ENCODE measurements at regions not wholly inside any gene's neighbourhood (a gene's known extent, or its start where the extent isn't known, plus 50 kb on each side); places are given as distances from the start of the nearest gene placed in this dataset.
"Not testable (repeated sequence)": the region's sequence is repeated elsewhere in the genome, so short reads cannot be mapped to it uniquely, and the experiment has no call there.

DNA sequence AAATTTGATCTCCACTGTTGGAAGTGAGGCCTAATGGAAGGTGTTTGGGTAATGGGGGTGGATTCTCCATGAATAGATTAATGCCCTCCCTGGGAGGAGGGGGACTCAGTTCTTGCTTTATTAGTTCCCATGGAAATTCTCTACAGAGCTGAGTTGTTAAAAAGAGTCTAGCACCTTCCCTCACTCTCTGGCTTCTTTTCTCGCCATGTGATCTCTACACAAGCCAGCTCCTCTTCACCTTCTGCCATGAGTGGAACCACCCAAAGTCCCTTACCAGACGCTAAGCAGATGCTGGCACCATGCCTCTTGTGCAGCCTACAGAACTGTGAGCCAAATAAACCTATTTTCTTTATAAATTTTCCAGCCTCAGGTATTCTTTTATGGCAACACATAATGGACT is 465.8 kb upstream of the ANO5 start:
- no peak overlapping the region for H3K23ac ChIP-seq (ENCODE audit: low read length)
- H3K27ac ChIP-seq (ENCODE audit: low read depth, low read length), result no peak overlapping the region
- H3K79me2 ChIP-seq (ENCODE audit: control insufficient read depth, insufficient read depth, low read length), result no peaks in the 10 kb centered on the region
- no peak overlapping the region for H3K4me2 ChIP-seq (ENCODE audit: low read length)
- no peaks in the 10 kb centered on the region for H3K36me3 ChIP-seq (ENCODE audit: control insufficient read depth, insufficient read depth, low read length)
- no peak overlapping the region for H4K8ac ChIP-seq (ENCODE audit: low read depth, low read length)
- no peak overlapping the region for H2BK15ac ChIP-seq (replicated peaks; ENCODE audit: low read depth)
- no peak overlapping the region for H2BK120ac ChIP-seq (ENCODE audit: low read depth, low read length)
- no CpG with 5 or more reads among the region's 2 CpGs for WGBS (ENCODE audit: extremely low coverage, insufficient coverage, low lambda C conversion rate)
- no peak overlapping the region for H3K18ac ChIP-seq (ENCODE audit: low read length)
- no peaks in the 10 kb centered on the region for H3K27me3 ChIP-seq (ENCODE audit: insufficient read depth, low read length, poor library complexity)
- DNase-seq, result peak; percentile 71
- H3K4me3 ChIP-seq (ENCODE audit: low read length), result no peak overlapping the region
- no peak overlapping the region for H3K56ac ChIP-seq (ENCODE audit: low read length)
- H2BK5ac ChIP-seq (ENCODE audit: low read length), result no peak overlapping the region
- no peak overlapping the region for H2AK5ac ChIP-seq (ENCODE audit: low read length)
- no peak overlapping the region for H4K5ac ChIP-seq (ENCODE audit: low read length)
- no peaks in the 10 kb centered on the region for H3K79me1 ChIP-seq (ENCODE audit: low read length)
- no peaks in the 10 kb centered on the region for H3K4me1 ChIP-seq (ENCODE audit: control insufficient read depth, low read depth, low read length)
- no peak overlapping the region for H3K9ac ChIP-seq (ENCODE audit: low read length)
- H3K4ac ChIP-seq (ENCODE audit: low read depth, low read length), result no peak overlapping the region

DNA sequence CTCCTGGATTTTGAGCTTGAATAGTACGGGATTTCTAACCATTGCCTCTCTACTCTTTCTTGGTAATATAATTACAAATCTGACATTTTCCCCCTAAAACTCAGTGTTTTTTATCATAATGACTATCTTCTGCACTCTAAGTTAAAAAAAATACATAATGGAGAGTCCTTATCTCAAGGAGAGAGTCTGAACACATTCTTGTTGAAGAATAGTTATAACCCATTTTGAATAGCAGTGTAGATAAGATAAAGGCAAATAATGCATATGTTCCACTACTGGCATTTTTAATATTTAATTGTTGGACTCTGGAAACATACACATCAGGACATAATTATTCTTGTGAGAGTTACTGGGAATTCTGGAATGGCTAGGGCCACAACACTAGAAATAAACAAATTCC is 456.5 kb upstream of the ANO5 start:
- no peak overlapping the region for H3K4me3 ChIP-seq (ENCODE audit: low read length)
- no CpG with 5 or more reads among the region's 1 CpG for WGBS (ENCODE audit: extremely low coverage, insufficient coverage, low lambda C conversion rate)

DNA sequence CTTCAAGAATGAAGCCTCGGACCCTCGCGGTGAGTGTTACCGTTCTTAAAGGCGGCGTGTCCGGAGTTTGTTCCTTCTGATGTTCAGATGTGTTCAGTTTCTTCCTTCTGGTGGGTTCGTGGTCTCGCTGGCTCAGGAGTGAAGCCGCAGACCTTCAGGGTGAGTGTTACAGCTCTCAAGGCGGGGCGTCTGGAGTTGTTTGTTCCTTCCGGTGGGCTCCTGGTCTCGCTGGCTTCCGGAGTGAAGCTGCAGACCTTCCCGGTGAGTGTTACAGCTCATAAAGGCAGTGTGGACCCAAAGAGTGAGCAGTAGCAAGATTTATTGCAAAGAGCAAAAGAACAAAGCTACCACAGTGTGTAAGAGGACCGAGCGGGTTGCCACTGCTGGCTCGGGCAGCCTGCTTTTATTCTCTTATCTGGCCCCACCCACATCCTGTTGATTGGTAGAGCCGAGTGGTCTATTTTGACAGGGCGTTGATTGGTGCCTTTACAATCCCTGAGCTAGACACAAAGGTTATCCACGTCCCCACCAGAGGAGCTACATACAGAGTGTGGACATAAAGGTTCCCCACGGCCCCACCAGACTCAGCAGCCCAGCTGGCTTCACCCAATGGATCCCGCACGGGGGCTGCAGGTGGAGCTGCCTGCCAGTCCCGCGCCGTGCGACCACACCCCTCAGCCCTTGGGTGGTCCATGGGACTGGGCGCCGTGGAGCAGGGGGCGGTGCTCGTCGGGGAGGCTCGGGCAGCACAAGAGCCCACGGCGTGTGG is 440.2 kb upstream of the ANO5 start:
- not testable (repeated sequence) for H3K23ac ChIP-seq (ENCODE audit: low read length); H3K79me1 ChIP-seq (ENCODE audit: low read length); H2BK120ac ChIP-seq (ENCODE audit: low read depth, low read length); H2BK5ac ChIP-seq (ENCODE audit: low read length); H3K9ac ChIP-seq (ENCODE audit: low read length); H4K8ac ChIP-seq (ENCODE audit: low read depth, low read length); H3K18ac ChIP-seq (ENCODE audit: low read length); H3K27ac ChIP-seq (ENCODE audit: low read depth, low read length); H3K79me2 ChIP-seq (ENCODE audit: control insufficient read depth, insufficient read depth, low read length); H3K27me3 ChIP-seq (ENCODE audit: insufficient read depth, low read length, poor library complexity); H3K56ac ChIP-seq (ENCODE audit: low read length); H3K4me1 ChIP-seq (ENCODE audit: control insufficient read depth, low read depth, low read length); H3K36me3 ChIP-seq (ENCODE audit: control insufficient read depth, insufficient read depth, low read length); H2AK5ac ChIP-seq (ENCODE audit: low read length); H3K4me2 ChIP-seq (ENCODE audit: low read length); H4K5ac ChIP-seq (ENCODE audit: low read length); H3K4ac ChIP-seq (ENCODE audit: low read depth, low read length); H2BK15ac ChIP-seq (replicated peaks; ENCODE audit: low read depth); H3K4me3 ChIP-seq (ENCODE audit: low read length); DNase-seq
- WGBS (ENCODE audit: extremely low coverage, insufficient coverage, low lambda C conversion rate), result no CpG with 5 or more reads among the region's 37 CpGs

More for the DNA sequence above, 456.5 kb upstream of the ANO5 start:
- H2AK5ac ChIP-seq (ENCODE audit: low read length), result no peak overlapping the region
- no peak overlapping the region for H3K23ac ChIP-seq (ENCODE audit: low read length)
- no peak overlapping the region for H3K27ac ChIP-seq (ENCODE audit: low read depth, low read length)
- no peak overlapping the region for H3K4ac ChIP-seq (ENCODE audit: low read depth, low read length)
- no peaks in the 10 kb centered on the region for H3K79me2 ChIP-seq (ENCODE audit: control insufficient read depth, insufficient read depth, low read length)
- H2BK15ac ChIP-seq (replicated peaks; ENCODE audit: low read depth), result no peak overlapping the region
- no peak overlapping the region for H3K4me2 ChIP-seq (ENCODE audit: low read length)
- H4K8ac ChIP-seq (ENCODE audit: low read depth, low read length), result no peak overlapping the region
- H3K9ac ChIP-seq (ENCODE audit: low read length), result no peak overlapping the region
- H2BK5ac ChIP-seq (ENCODE audit: low read length), result no peak overlapping the region
- H2BK120ac ChIP-seq (ENCODE audit: low read depth, low read length), result no peak overlapping the region
- H3K4me1 ChIP-seq (ENCODE audit: control insufficient read depth, low read depth, low read length), result no peaks in the 10 kb centered on the region
- no peaks in the 10 kb centered on the region for H3K27me3 ChIP-seq (ENCODE audit: insufficient read depth, low read length, poor library complexity)
- H3K18ac ChIP-seq (ENCODE audit: low read length), result no peak overlapping the region
- H4K5ac ChIP-seq (ENCODE audit: low read length), result no peak overlapping the region
- no peaks in the 10 kb centered on the region for H3K79me1 ChIP-seq (ENCODE audit: low read length)
- DNase-seq, result no peak
- no peaks in the 10 kb centered on the region for H3K36me3 ChIP-seq (ENCODE audit: control insufficient read depth, insufficient read depth, low read length)
- H3K56ac ChIP-seq (ENCODE audit: low read length), result no peak overlapping the region

DNA sequence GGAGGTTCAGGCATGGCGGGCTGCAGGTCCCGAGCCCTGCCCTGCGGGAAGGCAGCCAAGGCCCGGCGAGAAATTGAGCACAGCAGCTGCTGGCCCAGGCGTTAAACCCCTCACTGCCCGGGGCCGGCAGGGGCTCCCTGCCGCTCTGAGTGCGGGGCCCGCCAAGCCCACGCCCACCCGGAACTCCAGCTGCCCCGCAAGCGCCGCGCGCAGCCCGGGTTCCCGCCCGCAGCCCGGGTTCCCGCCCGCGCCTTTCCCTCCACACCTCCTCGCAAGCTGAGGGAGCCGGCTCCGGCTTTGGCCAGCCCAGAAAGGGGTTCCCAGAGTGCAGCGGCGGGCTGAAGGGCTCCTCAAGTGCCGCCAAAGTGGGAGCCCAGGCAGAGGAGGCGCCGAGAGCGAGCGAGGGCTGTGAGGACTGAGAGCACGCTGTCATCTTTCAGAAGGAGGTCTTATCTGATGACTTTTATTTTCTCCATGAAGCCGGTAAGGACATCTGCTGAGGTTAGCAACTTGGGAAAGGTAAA is 439.6 kb upstream of the ANO5 start:
- not testable (repeated sequence) for H2BK120ac ChIP-seq (ENCODE audit: low read depth, low read length); H3K4me1 ChIP-seq (ENCODE audit: control insufficient read depth, low read depth, low read length); H3K23ac ChIP-seq (ENCODE audit: low read length); DNase-seq; H3K36me3 ChIP-seq (ENCODE audit: control insufficient read depth, insufficient read depth, low read length); H3K79me1 ChIP-seq (ENCODE audit: low read length); H3K4ac ChIP-seq (ENCODE audit: low read depth, low read length); H2AK5ac ChIP-seq (ENCODE audit: low read length); H3K18ac ChIP-seq (ENCODE audit: low read length); H3K79me2 ChIP-seq (ENCODE audit: control insufficient read depth, insufficient read depth, low read length); H4K5ac ChIP-seq (ENCODE audit: low read length); H3K27ac ChIP-seq (ENCODE audit: low read depth, low read length); H2BK15ac ChIP-seq (replicated peaks; ENCODE audit: low read depth); H2BK5ac ChIP-seq (ENCODE audit: low read length); H3K4me2 ChIP-seq (ENCODE audit: low read length); H3K27me3 ChIP-seq (ENCODE audit: insufficient read depth, low read length, poor library complexity); H3K4me3 ChIP-seq (ENCODE audit: low read length); H3K9ac ChIP-seq (ENCODE audit: low read length); H3K56ac ChIP-seq (ENCODE audit: low read length); H4K8ac ChIP-seq (ENCODE audit: low read depth, low read length)
- WGBS (ENCODE audit: extremely low coverage, insufficient coverage, low lambda C conversion rate), result no CpG with 5 or more reads among the region's 37 CpGs

DNA sequence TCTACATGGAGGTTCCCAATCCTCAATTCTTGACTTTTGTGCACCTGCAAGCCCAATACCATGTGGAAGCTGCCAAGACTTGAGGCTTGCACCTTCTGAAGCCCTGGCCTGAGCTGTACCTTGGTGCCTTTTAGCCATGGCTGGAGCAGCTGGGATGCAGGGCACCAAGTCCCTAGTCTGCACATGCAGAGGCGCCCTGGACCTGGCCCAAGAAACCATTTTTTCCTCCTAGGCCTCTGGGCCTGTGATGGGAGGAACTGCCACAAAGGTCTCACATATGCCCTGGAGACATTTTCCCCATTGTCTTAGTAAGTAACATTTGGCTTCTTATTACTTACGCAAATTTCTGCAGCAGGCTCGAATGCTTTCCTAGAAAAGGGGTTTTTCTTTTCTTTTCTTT is 431.9 kb upstream of the ANO5 start:
- no peak overlapping the region for H2AK5ac ChIP-seq (ENCODE audit: low read length)
- H3K4me3 ChIP-seq (ENCODE audit: low read length), result no peak overlapping the region
- DNase-seq, result no peak
- no peak overlapping the region for H3K4ac ChIP-seq (ENCODE audit: low read depth, low read length)
- H2BK5ac ChIP-seq (ENCODE audit: low read length), result no peak overlapping the region
- no peak overlapping the region for H4K5ac ChIP-seq (ENCODE audit: low read length)
- no peaks in the 10 kb centered on the region for H3K4me1 ChIP-seq (ENCODE audit: control insufficient read depth, low read depth, low read length)
- no peak overlapping the region for H3K23ac ChIP-seq (ENCODE audit: low read length)
- H3K27ac ChIP-seq (ENCODE audit: low read depth, low read length), result no peak overlapping the region
- H3K36me3 ChIP-seq (ENCODE audit: control insufficient read depth, insufficient read depth, low read length), result no peaks in the 10 kb centered on the region
- no peak overlapping the region for H3K56ac ChIP-seq (ENCODE audit: low read length)
- no peaks in the 10 kb centered on the region for H3K27me3 ChIP-seq (ENCODE audit: insufficient read depth, low read length, poor library complexity)
- H2BK15ac ChIP-seq (replicated peaks; ENCODE audit: low read depth), result no peak overlapping the region
- H4K8ac ChIP-seq (ENCODE audit: low read depth, low read length), result no peak overlapping the region
- H2BK120ac ChIP-seq (ENCODE audit: low read depth, low read length), result no peak overlapping the region
- H3K79me2 ChIP-seq (ENCODE audit: control insufficient read depth, insufficient read depth, low read length), result no peaks in the 10 kb centered on the region
- H3K18ac ChIP-seq (ENCODE audit: low read length), result no peak overlapping the region
- H3K4me2 ChIP-seq (ENCODE audit: low read length), result no peak overlapping the region
- WGBS (ENCODE audit: extremely low coverage, insufficient coverage, low lambda C conversion rate), result no CpG with 5 or more reads among the region's 3 CpGs
- no peak overlapping the region for H3K9ac ChIP-seq (ENCODE audit: low read length)
- no peaks in the 10 kb centered on the region for H3K79me1 ChIP-seq (ENCODE audit: low read length)

DNA sequence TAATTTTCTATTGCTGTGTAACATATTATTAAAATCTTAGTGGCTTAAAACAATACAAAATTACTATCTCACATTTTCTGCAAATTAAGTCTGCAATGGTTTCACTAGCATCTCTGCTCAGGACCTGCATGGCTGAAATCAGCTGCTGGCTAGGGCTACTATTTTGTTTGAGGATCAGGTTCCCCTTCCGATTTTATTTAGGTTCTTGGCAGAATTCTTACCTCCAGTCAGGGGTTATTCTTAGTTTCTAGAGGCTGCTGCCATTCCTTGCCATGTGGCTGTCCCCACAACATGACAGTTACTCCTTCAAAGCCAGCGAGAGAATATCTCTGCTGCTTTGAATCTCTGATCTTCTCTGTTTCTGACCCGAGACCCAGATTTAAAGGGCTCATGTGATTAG is 424.5 kb upstream of the ANO5 start:
- no peak for DNase-seq
- no CpG with 5 or more reads among the region's 3 CpGs for WGBS (ENCODE audit: extremely low coverage, insufficient coverage, low lambda C conversion rate)
- no peak overlapping the region for H4K5ac ChIP-seq (ENCODE audit: low read length)
- no peak overlapping the region for H2BK15ac ChIP-seq (replicated peaks; ENCODE audit: low read depth)
- H3K4me1 ChIP-seq (ENCODE audit: control insufficient read depth, low read depth, low read length), result no peaks in the 10 kb centered on the region
- no peak overlapping the region for H2BK120ac ChIP-seq (ENCODE audit: low read depth, low read length)
- no peak overlapping the region for H3K18ac ChIP-seq (ENCODE audit: low read length)
- no peaks in the 10 kb centered on the region for H3K79me2 ChIP-seq (ENCODE audit: control insufficient read depth, insufficient read depth, low read length)
- no peaks in the 10 kb centered on the region for H3K27me3 ChIP-seq (ENCODE audit: insufficient read depth, low read length, poor library complexity)
- no peak overlapping the region for H4K8ac ChIP-seq (ENCODE audit: low read depth, low read length)
- H3K4me3 ChIP-seq (ENCODE audit: low read length), result no peak overlapping the region
- H2BK5ac ChIP-seq (ENCODE audit: low read length), result no peak overlapping the region
- no peaks in the 10 kb centered on the region for H3K36me3 ChIP-seq (ENCODE audit: control insufficient read depth, insufficient read depth, low read length)
- H3K9ac ChIP-seq (ENCODE audit: low read length), result no peak overlapping the region
- no peak overlapping the region for H3K4ac ChIP-seq (ENCODE audit: low read depth, low read length)
- no peak overlapping the region for H3K27ac ChIP-seq (ENCODE audit: low read depth, low read length)
- no peak overlapping the region for H3K23ac ChIP-seq (ENCODE audit: low read length)
- no peak overlapping the region for H3K4me2 ChIP-seq (ENCODE audit: low read length)
- H2AK5ac ChIP-seq (ENCODE audit: low read length), result no peak overlapping the region
- H3K79me1 ChIP-seq (ENCODE audit: low read length), result no peaks in the 10 kb centered on the region
- no peak overlapping the region for H3K56ac ChIP-seq (ENCODE audit: low read length)
